Neural progenitor cell (in vitro differentiated cells): ENCODE measurements at regions not wholly inside any gene's neighbourhood (a gene's known extent, or its start where the extent isn't known, plus 50 kb on each side); places are given as distances from the start of the nearest gene placed in this dataset.

ENCODE experiments used
- DNase-seq: peaks from one replicate; pipeline ENCODE4 v3.0.0-alpha.2; 2016; ENCODE audit warnings: low spot score
- H2AFZ ChIP-seq: fragments of 200-600 bp; sonication (generic); replicated peaks from 2 replicates; pipeline ENCODE4 v1.6.1; 2016; ENCODE audit warnings: antibody characterized with exemption
- H3F3A ChIP-seq: fragments of 200-600 bp; sonication (generic); 2 replicates; pipeline ENCODE4 v1.6.1; 2016; ENCODE audit warnings: antibody characterized with exemption, low read depth
- H3K27ac ChIP-seq: fragments of 200-600 bp; sonication (generic); 2 replicates; pipeline ENCODE4 v1.5.1; 2016; ENCODE audit warnings: mild to moderate bottlenecking
- H3K27me3 ChIP-seq: fragments of 200-600 bp; sonication (generic); 2 replicates; pipeline ENCODE4 v1.6.1; 2016; ENCODE audit warnings: mild to moderate bottlenecking, moderate library complexity
- H3K36me3 ChIP-seq: fragments of 200-600 bp; sonication (generic); 2 replicates; pipeline ENCODE4 v1.5.1; 2016
- H3K4me1 ChIP-seq: fragments of 200-600 bp; sonication (generic); 2 replicates; pipeline ENCODE4 v1.6.1; 2016; ENCODE audit warnings: mixed run types
- H3K4me2 ChIP-seq: fragments of 200-600 bp; sonication (generic); 2 replicates; pipeline ENCODE4 v1.6.1; 2016
- H3K4me3 ChIP-seq: fragments of 200-600 bp; sonication (generic); 2 replicates; pipeline ENCODE4 v1.5.1; 2016
- H3K79me2 ChIP-seq: fragments of 200-600 bp; sonication (generic); 2 replicates; pipeline ENCODE4 v1.6.1; 2016; ENCODE audit warnings: low read depth
- H3K9ac ChIP-seq: fragments of 200-600 bp; sonication (generic); 2 replicates; pipeline ENCODE4 v1.6.1; 2016
- H3K9me3 ChIP-seq: fragments of 200-600 bp; sonication (generic); 2 replicates; pipeline ENCODE4 v1.5.1; 2016; ENCODE audit warnings: low read depth
- H4K20me1 ChIP-seq: fragments of 200-600 bp; sonication (generic); 2 replicates; pipeline ENCODE4 v1.6.1; 2016; ENCODE audit warnings: low read depth
- H3K27ac Mint-ChIP-seq: 3 replicates; pipeline ENCODE4 v1.8.0; 2021; ENCODE audit warnings: mixed read lengths
- H3K27me3 Mint-ChIP-seq: 2 replicates; pipeline ENCODE4 v1.8.0; 2022; ENCODE audit warnings: low read depth, mild to moderate bottlenecking, inconsistent platforms, moderate library complexity, mixed read lengths; ENCODE audit not compliant: insufficient read depth
- H3K36me3 Mint-ChIP-seq: 3 replicates; pipeline ENCODE4 v1.8.0; 2021; ENCODE audit warnings: mixed read lengths
- H3K4me1 Mint-ChIP-seq: 3 replicates; pipeline ENCODE4 v1.8.0; 2021; ENCODE audit warnings: mixed read lengths
- H3K4me3 Mint-ChIP-seq: 3 replicates; pipeline ENCODE4 v1.8.0; 2021; ENCODE audit warnings: mild to moderate bottlenecking, moderate library complexity, mixed read lengths
- H3K9me3 Mint-ChIP-seq: 3 replicates; pipeline ENCODE4 v1.8.0; 2020; ENCODE audit warnings: mixed read lengths
- EZH2 ChIP-seq: fragments of 200-600 bp; sonication (generic); IDR thresholded peaks from 2 replicates; pipeline ENCODE4 v1.6.1; 2017; ENCODE audit warnings: antibody characterized with exemption, mild to moderate bottlenecking, moderate library complexity
- EZH2phosphoT487 ChIP-seq: fragments of 200-600 bp; sonication (generic); IDR thresholded peaks from 2 replicates; pipeline ENCODE4 v1.6.1; 2017; ENCODE audit warnings: antibody characterized with exemption
- TF ChIP-seq, protein P1 (sequence below): fragments of 200-600 bp; sonication (generic); IDR thresholded peaks from 2 replicates; pipeline ENCODE4 v1.5.1; 2017; ENCODE audit warnings: antibody characterized with exemption, mild to moderate bottlenecking

DNA sequence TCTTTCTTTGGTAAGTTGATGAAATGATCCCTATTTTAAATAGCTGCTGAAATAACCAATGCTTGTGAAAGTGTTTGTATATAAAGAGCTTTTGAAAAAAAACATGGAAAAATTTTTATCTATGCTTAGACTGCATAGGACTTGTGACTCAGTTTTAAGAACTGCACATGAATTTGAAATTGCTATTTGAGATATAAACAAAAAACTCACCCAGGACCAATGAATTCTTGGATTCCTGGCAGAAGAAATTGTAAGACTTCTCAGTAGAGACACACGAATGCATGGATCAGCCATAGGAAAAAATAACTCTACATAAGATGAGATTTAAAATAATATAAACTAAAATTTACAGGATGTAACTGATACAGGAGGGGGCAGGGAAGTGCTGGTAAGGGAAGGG is 278.8 kb upstream of the SORCS1 start:
- no peak overlapping the region for H2AFZ ChIP-seq
- no peaks in the 10 kb centered on the region for H3K36me3 Mint-ChIP-seq

DNA sequence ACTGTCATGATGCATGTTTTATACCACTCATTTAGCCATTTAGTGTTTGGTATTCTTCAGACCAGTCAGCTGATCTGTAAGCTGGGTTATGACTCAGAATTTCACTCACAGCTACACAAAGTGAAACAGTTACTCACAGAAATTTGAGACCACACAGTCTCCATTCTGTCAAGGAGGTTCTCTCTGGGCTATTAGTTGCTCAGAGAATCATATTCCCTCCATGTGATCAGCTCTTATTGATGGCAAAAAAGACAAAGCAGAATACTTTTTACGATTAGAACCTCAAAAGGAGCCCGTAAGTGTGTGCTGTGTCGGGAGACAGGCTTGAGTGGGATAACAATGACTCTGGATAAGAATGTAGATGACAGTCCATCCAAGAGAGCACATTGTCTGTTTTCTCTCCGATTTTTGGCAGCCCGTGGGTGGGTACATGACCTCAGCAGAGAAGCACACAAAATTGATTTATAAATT is 277.6 kb upstream of the SORCS1 start:
- H3K27ac Mint-ChIP-seq, result no peak overlapping the region
- TF ChIP-seq EZH2phosphoT487 (no peak), EZH2 (no peak)
- TF ChIP-seq, protein P1, sequence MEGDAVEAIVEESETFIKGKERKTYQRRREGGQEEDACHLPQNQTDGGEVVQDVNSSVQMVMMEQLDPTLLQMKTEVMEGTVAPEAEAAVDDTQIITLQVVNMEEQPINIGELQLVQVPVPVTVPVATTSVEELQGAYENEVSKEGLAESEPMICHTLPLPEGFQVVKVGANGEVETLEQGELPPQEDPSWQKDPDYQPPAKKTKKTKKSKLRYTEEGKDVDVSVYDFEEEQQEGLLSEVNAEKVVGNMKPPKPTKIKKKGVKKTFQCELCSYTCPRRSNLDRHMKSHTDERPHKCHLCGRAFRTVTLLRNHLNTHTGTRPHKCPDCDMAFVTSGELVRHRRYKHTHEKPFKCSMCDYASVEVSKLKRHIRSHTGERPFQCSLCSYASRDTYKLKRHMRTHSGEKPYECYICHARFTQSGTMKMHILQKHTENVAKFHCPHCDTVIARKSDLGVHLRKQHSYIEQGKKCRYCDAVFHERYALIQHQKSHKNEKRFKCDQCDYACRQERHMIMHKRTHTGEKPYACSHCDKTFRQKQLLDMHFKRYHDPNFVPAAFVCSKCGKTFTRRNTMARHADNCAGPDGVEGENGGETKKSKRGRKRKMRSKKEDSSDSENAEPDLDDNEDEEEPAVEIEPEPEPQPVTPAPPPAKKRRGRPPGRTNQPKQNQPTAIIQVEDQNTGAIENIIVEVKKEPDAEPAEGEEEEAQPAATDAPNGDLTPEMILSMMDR, result no peak
- H3K4me3 Mint-ChIP-seq, result no peak overlapping the region
- H2AFZ ChIP-seq, result no peak overlapping the region
- H3K79me2 ChIP-seq, result no peaks in the 10 kb centered on the region
- DNase-seq, result no peak
- H3K4me2 ChIP-seq, result no peak overlapping the region
- H3K4me1 Mint-ChIP-seq, result no peaks in the 10 kb centered on the region
- H3K27me3 Mint-ChIP-seq, result no peaks in the 10 kb centered on the region
- no peak overlapping the region for H3K4me3 ChIP-seq
- H3K9me3 ChIP-seq, result no peaks in the 10 kb centered on the region
- H3K36me3 Mint-ChIP-seq, result no peaks in the 10 kb centered on the region
- H3K27ac ChIP-seq, result no peak overlapping the region
- no peaks in the 10 kb centered on the region for H3K9me3 Mint-ChIP-seq
- H3K9ac ChIP-seq, result no peak overlapping the region
- H3K36me3 ChIP-seq, result no peaks in the 10 kb centered on the region
- no peaks in the 10 kb centered on the region for H3F3A ChIP-seq
- no peaks in the 10 kb centered on the region for H3K27me3 ChIP-seq
- H4K20me1 ChIP-seq, result no peaks in the 10 kb centered on the region
- no peaks in the 10 kb centered on the region for H3K4me1 ChIP-seq

More for the DNA sequence above, 278.8 kb upstream of the SORCS1 start:
- H3K4me2 ChIP-seq, result no peak overlapping the region
- no peak for DNase-seq
- no peak overlapping the region for H3K4me3 Mint-ChIP-seq
- H3K27me3 ChIP-seq, result no peaks in the 10 kb centered on the region
- no peaks in the 10 kb centered on the region for H3K9me3 ChIP-seq
- no peaks in the 10 kb centered on the region for H4K20me1 ChIP-seq
- no peaks in the 10 kb centered on the region for H3F3A ChIP-seq
- H3K4me3 ChIP-seq, result no peak overlapping the region
- no peak overlapping the region for H3K27ac Mint-ChIP-seq
- H3K9me3 Mint-ChIP-seq, result no peaks in the 10 kb centered on the region
- TF ChIP-seq, protein P1, result no peak
- TF ChIP-seq EZH2 (no peak), EZH2phosphoT487 (no peak)
- no peaks in the 10 kb centered on the region for H3K36me3 ChIP-seq
- no peaks in the 10 kb centered on the region for H3K4me1 ChIP-seq
- no peaks in the 10 kb centered on the region for H3K79me2 ChIP-seq
- no peak overlapping the region for H3K9ac ChIP-seq
- no peaks in the 10 kb centered on the region for H3K27me3 Mint-ChIP-seq
- no peak overlapping the region for H3K27ac ChIP-seq
- no peaks in the 10 kb centered on the region for H3K4me1 Mint-ChIP-seq

DNA sequence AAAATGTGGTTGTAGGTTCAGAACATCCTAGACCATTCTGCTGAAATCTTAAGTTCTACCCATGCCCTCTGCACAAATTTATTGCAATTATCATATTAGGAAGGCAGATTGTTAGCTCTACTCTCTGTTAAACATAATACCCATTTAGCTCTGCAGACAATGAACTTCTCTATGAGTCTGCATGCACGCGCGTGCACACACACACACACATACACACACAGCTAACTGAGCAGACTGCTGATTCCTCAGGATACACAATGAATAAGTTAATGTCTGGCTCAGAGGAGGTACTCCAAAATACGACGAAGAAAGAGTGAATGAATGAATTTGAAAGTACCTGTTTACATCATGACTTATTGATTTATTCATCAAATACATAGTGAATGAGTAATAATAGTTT is 276.2 kb upstream of the SORCS1 start:
- Mint-ChIP-seq H3K27me3 (no peaks in the 10 kb centered on the region), H3K4me1 (no peaks in the 10 kb centered on the region), H3K36me3 (no peaks in the 10 kb centered on the region), H3K4me3 (no peak overlapping the region), H3K27ac (no peak overlapping the region), H3K9me3 (no peaks in the 10 kb centered on the region)
- no peaks in the 10 kb centered on the region for H3K27me3 ChIP-seq
- no peaks in the 10 kb centered on the region for H3K79me2 ChIP-seq
- H3K36me3 ChIP-seq, result no peaks in the 10 kb centered on the region
- DNase-seq, result no peak
- no peaks in the 10 kb centered on the region for H3K4me1 ChIP-seq
- H3K27ac ChIP-seq, result no peak overlapping the region
- no peaks in the 10 kb centered on the region for H3F3A ChIP-seq
- no peak overlapping the region for H3K4me3 ChIP-seq
- H3K9ac ChIP-seq, result no peak overlapping the region
- H2AFZ ChIP-seq, result no peak overlapping the region
- H3K4me2 ChIP-seq, result no peak overlapping the region
- TF ChIP-seq, protein P1, result no peak
- no peak for TF ChIP-seq EZH2phosphoT487
- no peak for TF ChIP-seq EZH2
- H4K20me1 ChIP-seq, result no peaks in the 10 kb centered on the region
- H3K9me3 ChIP-seq, result no peaks in the 10 kb centered on the region
